HUES6 (cell line): ENCODE measurements at regions not wholly inside any gene's neighbourhood (a gene's known extent, or its start where the extent isn't known, plus 50 kb on each side); places are given as distances from the start of the nearest gene placed in this dataset.

Experiments
- H3K27ac ChIP-seq: 2 replicates; pipeline ENCODE4 v1.7.0; 2013; ENCODE audit warnings: low read depth, mild to moderate bottlenecking, low read length, inconsistent platforms
- H3K27me3 ChIP-seq: 2 replicates; pipeline ENCODE4 v1.6.1; 2013; ENCODE audit warnings: low read length; ENCODE audit not compliant: control insufficient read depth, insufficient read depth
- H3K36me3 ChIP-seq: 2 replicates; pipeline ENCODE4 v1.6.1; 2013; ENCODE audit warnings: low read length; ENCODE audit not compliant: control insufficient read depth, insufficient read depth
- H3K4me1 ChIP-seq: 2 replicates; pipeline ENCODE4 v1.6.1; 2013; ENCODE audit warnings: low read length; ENCODE audit not compliant: control insufficient read depth, insufficient read depth
- H3K4me3 ChIP-seq: 2 replicates; pipeline ENCODE4 v1.5.1; 2013; ENCODE audit warnings: low read depth, low read length
- H3K9ac ChIP-seq: one replicate; pipeline ENCODE4 v1.6.1; 2013; ENCODE audit warnings: mild to moderate bottlenecking, low read length
- H3K9me3 ChIP-seq: 2 replicates; pipeline ENCODE4 v1.6.1; 2013; ENCODE audit warnings: low read depth, low read length; ENCODE audit not compliant: control insufficient read depth, insufficient read depth

DNA sequence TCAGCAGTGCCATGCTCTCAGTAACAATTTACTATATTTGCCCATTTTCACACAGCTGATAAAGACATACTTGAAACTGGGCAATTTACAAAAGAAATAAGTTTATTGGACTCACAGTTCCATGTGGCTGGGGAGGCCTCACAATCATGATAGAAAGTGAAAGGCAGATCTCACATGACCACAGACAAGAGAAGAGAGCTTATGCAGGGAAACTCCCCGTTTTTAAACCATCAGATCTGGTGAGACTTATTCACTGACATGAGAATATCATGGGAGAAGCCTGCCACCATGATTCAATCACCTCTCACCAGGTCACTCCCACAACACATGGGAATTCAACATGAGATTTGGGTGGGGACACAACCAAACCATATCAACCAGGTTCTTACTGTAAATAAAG lies 112.1 kb upstream of the C1orf87 start:
- no peaks in the 10 kb centered on the region for H3K36me3 ChIP-seq
- H3K9ac ChIP-seq = no peak overlapping the region
- no peaks in the 10 kb centered on the region for H3K27me3 ChIP-seq
- H3K27ac ChIP-seq = no peak overlapping the region
- H3K9me3 ChIP-seq = peaks cover 28% of the 10 kb centered on the region
- no peak overlapping the region for H3K4me3 ChIP-seq
- H3K4me1 ChIP-seq = no peaks in the 10 kb centered on the region

DNA sequence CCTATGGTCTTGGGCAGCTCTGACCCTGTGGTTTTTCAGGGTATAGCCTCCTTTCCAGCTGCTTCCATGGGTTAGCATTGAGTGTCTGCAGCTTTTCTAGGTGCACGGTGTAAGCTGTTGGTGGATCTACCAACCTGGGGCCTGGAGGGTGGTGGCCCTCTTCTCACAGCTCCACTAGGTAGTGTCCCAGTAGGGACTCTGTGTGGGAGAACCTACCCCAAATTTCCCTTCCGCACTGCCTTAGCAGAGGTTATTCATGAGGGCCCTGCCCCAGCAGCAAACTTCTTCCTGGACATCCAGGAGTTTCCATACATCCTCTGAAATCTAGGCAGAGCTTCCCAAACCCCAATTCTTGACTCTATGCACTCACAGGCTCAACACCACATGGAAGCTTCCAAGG lies 111.0 kb upstream of the C1orf87 start:
- peaks cover 28% of the 10 kb centered on the region for H3K9me3 ChIP-seq

DNA sequence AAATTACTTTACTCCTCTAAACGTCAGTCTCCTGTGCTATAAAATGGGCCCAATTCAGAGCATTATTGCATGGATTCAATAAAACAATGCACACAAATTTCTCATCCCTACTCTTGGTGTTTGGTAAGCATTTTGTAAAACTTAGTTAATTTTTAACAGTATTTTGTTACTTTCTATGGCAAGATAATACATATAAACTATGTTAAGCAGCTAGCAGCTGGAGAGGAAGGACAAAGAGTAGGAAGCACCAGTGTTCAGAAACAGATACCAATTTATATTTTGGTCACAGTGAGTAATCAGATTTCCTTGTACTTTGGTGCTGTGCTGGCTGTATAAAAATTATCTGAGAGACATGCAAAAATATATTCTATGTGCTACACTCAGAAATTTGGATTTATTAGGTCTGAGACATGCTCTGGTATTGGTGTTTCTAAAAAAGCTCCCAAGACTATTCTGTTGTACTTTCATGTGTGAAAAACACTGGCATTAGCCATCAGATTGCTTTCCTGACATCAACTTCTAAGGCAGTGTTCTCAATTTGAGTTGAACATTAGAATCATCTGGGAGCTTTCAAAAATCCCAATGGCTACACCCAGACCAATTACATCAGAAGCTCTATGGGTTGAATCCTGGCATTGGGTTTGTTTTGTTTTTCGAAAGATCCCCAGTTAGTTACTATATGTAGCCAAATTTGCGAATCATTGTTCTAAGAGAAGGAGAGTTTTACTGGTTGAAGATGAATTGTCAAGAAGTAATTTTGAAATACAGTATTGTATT lies 100.3 kb upstream of the C1orf87 start:
- Histone ChIP-seq H3K4me3 (no peak overlapping the region), H3K4me1 (no peaks in the 10 kb centered on the region), H3K27ac (no peak overlapping the region), H3K36me3 (no peaks in the 10 kb centered on the region), H3K9me3 (no peaks in the 10 kb centered on the region), H3K9ac (no peak overlapping the region), H3K27me3 (no peaks in the 10 kb centered on the region; the same call in 1 of the 2 replicates)

More for the DNA sequence above, 111.0 kb upstream of the C1orf87 start:
- no peak overlapping the region for H3K27ac ChIP-seq
- H3K9ac ChIP-seq = no peak overlapping the region
- no peaks in the 10 kb centered on the region for H3K4me1 ChIP-seq
- no peaks in the 10 kb centered on the region for H3K36me3 ChIP-seq
- no peaks in the 10 kb centered on the region for H3K27me3 ChIP-seq
- H3K4me3 ChIP-seq = no peak overlapping the region

DNA sequence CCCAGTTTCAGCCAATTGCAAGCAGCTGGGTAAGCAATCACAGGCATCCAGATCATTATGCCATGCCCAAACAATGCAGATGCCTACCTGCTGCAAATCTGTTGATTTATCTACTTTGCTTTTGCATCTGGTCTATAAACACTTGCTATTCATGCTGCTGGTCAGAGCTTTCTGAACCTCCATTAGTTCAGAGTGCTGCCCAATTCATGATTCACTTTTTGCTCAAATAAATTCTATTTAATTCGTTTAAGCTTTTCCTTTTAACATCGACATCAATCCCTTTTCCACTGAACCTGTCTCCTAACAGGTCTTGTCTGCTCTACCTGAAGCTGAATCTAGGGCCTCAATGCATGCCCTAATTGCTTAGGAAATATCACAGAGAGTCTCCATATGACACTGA lies 99.4 kb upstream of the C1orf87 start:
- Histone ChIP-seq H3K9me3 (no peaks in the 10 kb centered on the region), H3K4me3 (no peak overlapping the region), H3K27me3 (no peaks in the 10 kb centered on the region; the same call in 1 of the 2 replicates), H3K9ac (no peak overlapping the region), H3K27ac (no peak overlapping the region), H3K4me1 (no peaks in the 10 kb centered on the region), H3K36me3 (no peaks in the 10 kb centered on the region)

DNA sequence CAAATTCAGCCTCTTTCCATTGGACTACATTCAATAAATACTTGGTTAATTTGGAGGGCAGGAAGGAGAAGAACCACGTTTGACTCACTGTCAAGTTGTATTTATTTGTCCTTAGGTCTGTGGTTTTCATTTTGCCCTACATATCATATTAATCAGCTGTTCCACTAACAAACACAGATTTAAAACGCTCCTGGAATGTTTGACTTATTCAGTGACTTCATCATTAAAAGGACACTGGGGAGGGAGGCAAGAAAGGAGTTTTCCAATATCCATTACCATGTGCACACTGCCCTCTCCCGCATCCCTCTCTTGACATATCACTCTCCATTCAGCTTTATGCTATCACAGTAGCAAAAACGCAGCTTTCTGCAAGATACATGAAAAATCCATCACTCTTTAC lies 98.2 kb upstream of the C1orf87 start:
- H3K9me3 ChIP-seq = no peaks in the 10 kb centered on the region
- no peaks in the 10 kb centered on the region for H3K4me1 ChIP-seq
- no peak overlapping the region for H3K4me3 ChIP-seq
- H3K27ac ChIP-seq = no peak overlapping the region
- H3K9ac ChIP-seq = no peak overlapping the region
- no peaks in the 10 kb centered on the region for H3K27me3 ChIP-seq
- no peaks in the 10 kb centered on the region for H3K36me3 ChIP-seq

DNA sequence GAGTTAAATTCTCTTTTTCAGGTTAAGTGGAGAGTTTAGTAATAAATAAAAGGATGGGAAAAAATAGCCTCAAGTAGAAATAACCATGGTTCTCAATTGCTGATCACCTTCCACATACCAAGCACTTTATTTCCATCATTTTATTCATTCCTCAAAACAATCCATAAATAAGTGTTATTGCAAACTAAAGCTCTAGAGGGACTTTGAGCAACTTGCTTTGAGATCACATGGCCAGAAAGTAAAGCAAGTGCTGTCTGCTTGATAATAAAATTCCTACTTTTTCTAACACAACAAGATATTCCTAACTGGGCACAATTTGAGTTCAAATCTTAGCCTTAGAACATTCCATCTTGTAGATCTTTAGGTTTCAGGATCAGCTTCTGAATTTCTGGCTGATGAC lies 97.1 kb upstream of the C1orf87 start:
- Histone ChIP-seq H3K27me3 (no peaks in the 10 kb centered on the region), H3K4me3 (no peak overlapping the region), H3K36me3 (no peaks in the 10 kb centered on the region), H3K27ac (no peak overlapping the region), H3K9ac (no peak overlapping the region), H3K4me1 (no peaks in the 10 kb centered on the region), H3K9me3 (no peaks in the 10 kb centered on the region)

DNA sequence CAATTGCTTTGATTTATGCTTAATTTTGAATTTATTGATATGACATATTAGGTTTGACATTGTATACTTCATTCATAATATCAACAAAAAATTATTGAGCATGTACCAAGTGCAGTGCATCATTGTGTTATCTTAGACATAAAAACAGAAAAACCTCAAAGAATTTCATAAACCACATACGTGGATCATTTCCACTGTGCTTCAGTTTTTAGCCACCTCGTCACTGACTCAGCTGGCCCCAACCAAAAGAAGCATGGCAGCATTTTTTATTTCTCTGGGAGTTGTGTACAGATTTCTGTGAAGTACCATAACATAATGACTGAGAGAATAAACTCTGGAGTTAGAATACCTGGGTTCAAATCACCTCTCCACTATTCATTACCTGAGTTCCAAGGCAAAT lies 95.6 kb upstream of the C1orf87 start:
- Histone ChIP-seq H3K9ac (no peak overlapping the region), H3K9me3 (no peaks in the 10 kb centered on the region), H3K36me3 (no peaks in the 10 kb centered on the region), H3K27ac (no peak overlapping the region), H3K4me1 (no peaks in the 10 kb centered on the region), H3K4me3 (no peak overlapping the region), H3K27me3 (no peaks in the 10 kb centered on the region)

DNA sequence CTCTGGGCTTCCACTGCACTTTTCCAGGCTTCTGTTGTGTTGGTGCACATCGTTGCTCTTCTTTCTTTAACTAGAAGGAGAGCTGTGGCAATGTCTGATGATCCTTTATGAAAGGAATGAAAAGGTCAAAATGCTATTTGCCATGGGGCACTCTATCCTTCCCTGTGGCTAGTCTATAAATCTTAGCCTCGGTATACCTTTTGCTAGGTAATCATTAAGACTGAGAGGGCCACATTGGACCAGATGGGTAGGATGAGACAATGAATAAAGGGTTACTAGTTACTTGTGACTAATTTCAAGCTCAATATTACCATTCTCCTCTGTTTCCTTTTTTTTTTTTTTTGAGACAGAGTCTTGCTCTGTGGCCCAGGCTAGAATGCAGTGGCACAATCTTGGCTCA lies 89.4 kb upstream of the C1orf87 start:
- Histone ChIP-seq H3K9me3 (no peaks in the 10 kb centered on the region), H3K27ac (no peak overlapping the region), H3K9ac (no peak overlapping the region), H3K36me3 (no peaks in the 10 kb centered on the region), H3K4me3 (no peak overlapping the region), H3K4me1 (no peaks in the 10 kb centered on the region), H3K27me3 (no peaks in the 10 kb centered on the region)

DNA sequence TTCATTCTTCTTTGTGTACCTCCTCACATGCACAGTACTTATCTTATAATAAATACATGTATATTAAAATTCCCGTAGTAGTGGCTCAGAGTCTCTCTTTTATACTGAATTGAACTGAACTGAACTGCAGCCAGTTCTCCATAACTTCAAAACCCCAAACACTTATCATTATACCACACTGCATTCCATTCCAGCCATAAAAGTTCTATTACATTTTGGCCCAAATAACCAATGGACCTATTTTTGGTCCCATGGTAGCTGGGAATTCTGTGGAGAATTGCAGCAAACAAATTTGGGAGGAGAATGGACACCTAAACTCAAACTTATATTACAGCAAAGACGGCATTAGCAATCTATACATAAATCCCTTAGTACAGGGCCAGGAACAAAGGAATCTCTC lies 86.6 kb upstream of the C1orf87 start:
- Histone ChIP-seq H3K4me3 (no peak overlapping the region), H3K27ac (no peak overlapping the region), H3K27me3 (no peaks in the 10 kb centered on the region), H3K9ac (no peak overlapping the region), H3K9me3 (no peaks in the 10 kb centered on the region), H3K4me1 (no peaks in the 10 kb centered on the region), H3K36me3 (no peaks in the 10 kb centered on the region)

DNA sequence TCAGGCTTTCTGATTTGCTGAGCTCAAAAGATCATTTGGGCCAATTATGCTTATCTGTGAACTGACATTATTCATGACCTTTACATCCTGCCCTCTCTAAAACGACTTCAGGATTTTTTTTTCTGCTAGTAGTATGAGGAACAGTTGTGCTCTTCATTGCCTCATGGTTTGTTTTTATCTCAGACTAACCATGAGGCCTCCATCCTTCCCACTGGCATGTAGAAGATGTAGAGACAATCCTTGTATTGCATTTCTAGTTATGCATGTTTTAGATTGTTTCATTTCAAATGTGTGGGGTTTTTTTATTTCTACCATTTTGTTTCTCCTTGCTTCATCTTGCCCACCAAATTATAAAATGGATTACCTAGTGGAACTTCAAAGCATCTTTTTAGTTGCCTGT lies 82.8 kb upstream of the C1orf87 start:
- Histone ChIP-seq H3K4me1 (no peaks in the 10 kb centered on the region), H3K4me3 (no peak overlapping the region), H3K27ac (no peak overlapping the region)

DNA sequence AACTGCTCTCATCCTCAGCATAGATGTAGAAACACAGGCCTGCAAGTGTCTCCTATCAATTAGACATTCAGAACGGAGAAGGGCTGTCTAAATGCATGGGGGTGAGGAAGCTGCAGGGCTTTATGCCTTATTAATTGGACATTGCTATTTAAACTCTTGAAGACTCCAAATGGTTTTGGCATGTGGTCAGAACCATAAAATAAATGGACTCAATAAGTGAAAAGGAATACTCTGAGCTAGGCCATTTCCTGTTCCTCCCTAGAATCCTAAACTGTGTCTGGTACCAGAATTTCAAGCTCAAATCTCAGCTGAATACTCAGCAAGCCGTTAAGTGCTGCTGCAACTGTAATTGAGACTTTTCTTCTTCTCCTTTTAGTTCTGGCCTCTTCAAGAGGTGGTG lies 80.4 kb upstream of the C1orf87 start:
- H3K27ac ChIP-seq = no peak overlapping the region
- no peaks in the 10 kb centered on the region for H3K9me3 ChIP-seq
- no peaks in the 10 kb centered on the region for H3K36me3 ChIP-seq
- no peak overlapping the region for H3K4me3 ChIP-seq
- no peaks in the 10 kb centered on the region for H3K4me1 ChIP-seq
- H3K27me3 ChIP-seq = no peaks in the 10 kb centered on the region
- H3K9ac ChIP-seq = no peak overlapping the region

More for the DNA sequence above, 82.8 kb upstream of the C1orf87 start:
- Histone ChIP-seq H3K27me3 (no peaks in the 10 kb centered on the region), H3K9me3 (no peaks in the 10 kb centered on the region), H3K36me3 (no peaks in the 10 kb centered on the region), H3K9ac (no peak overlapping the region)
